ENCODE measurements at regions not wholly inside any gene's neighbourhood (a gene's known extent, or its start where the extent isn't known, plus 50 kb on each side); places are given as distances from the start of the nearest gene placed in this dataset.

GRCh38 chr2:16235747-16236146 lies 295.4 kb downstream of the MYCN start:
- TF ChIP-seq CTCF (IDR thresholded peaks at IDR 0.05) (no peak), POLR2A (IDR thresholded peaks at IDR 0.05) (no peak), POLR2AphosphoS5 (IDR thresholded peaks at IDR 0.05; ENCODE audit: insufficient read depth in 1 of 2, low read depth in 1 of 2) (no peak)
